HCT116 (cell line): ENCODE measurements at regions not wholly inside any gene's neighbourhood (a gene's known extent, or its start where the extent isn't known, plus 50 kb on each side); places are given as distances from the start of the nearest gene placed in this dataset.

ENCODE experiments used
- ATAC-seq: fragments of 200-7000 bp; cut with Tn5 transposase; 2 replicates; pipeline ENCODE4 v1.9.1; 2020; ENCODE audit warnings: mild to moderate bottlenecking, moderate library complexity
- BruUV-seq: library from RNA; stranded (reverse); fragments of 400-500 nt; replicated peaks from 2 replicates; lab custom pipeline; 2021; lab: Mats Ljungman, UMichigan
- CTCF ChIA-PET: fragments of 300-600 bp; sonication (Branson Sonifier 250); formaldehyde crosslinking; loops from one replicate; lab custom pipeline; 2021; ENCODE audit warnings: antibody characterized with exemption; lab: Charles Lee
- POLR2A ChIA-PET: fragments of 300-600, 350-600 bp; sonication (Branson Sonifier 250); formaldehyde crosslinking; loops from one replicate; lab custom pipeline; 2021; ENCODE audit warnings: antibody characterized with exemption; lab: Charles Lee
- RAD21 ChIA-PET, 2 experiments: fragments of 300-600 bp; sonication (Branson Sonifier 250); formaldehyde crosslinking; loops; one replicate each; lab custom pipeline; 2023; ENCODE audit warnings: low total read pairs in 2 of 2; ENCODE audit not compliant: uncharacterized antibody in 2 of 2, unreplicated experiment in 2 of 2, low non-redundant PET in 1 of 2; lab: Charles Lee
- DNase-seq: peaks from one replicate; pipeline ENCODE4 v3.0.0-alpha.2; 2010; ENCODE audit warnings: low read depth, low spot score
- H2AFZ ChIP-seq: fragments of 200-600 bp; shearing (Covaris generic), sonication (generic); 2 replicates; pipeline ENCODE4 v1.6.1; 2017; ENCODE audit warnings: low read depth, mixed run types, mixed read lengths, antibody characterized with exemption, low read length; ENCODE audit not compliant: poor library complexity, severe bottlenecking
- H3K27ac ChIP-seq: 2 replicates; pipeline ENCODE4 v1.5.1; 2012; ENCODE audit warnings: low read depth, low read length
- H3K27me3 ChIP-seq: fragments of 200-600 bp; sonication (generic); 2 replicates; pipeline ENCODE4 v1.6.1; 2016; ENCODE audit warnings: mixed run types, low read length, mixed read lengths; ENCODE audit not compliant: insufficient read depth
- H3K36me3 ChIP-seq, 2 experiments: fragments of 200-500 bp in 1 of 2; fragments of 200-600 bp in 1 of 2; sonication (Bioruptor generic) in 1 of 2; sonication (generic) in 1 of 2; 2 replicates each; pipeline versions ENCODE4 v1.5.1 to v1.6.1; 2014 to 2016; ENCODE audit warnings: low read length in 2 of 2, inconsistent platforms in 1 of 2, mixed read lengths in 1 of 2, mixed run types in 1 of 2; ENCODE audit not compliant: insufficient read depth in 2 of 2, control insufficient read depth in 1 of 2
- H3K4me1 ChIP-seq, 2 experiments: fragments of 200-600 bp in 1 of 2; sonication (generic) in 1 of 2; 2 replicates each; pipeline versions ENCODE4 v1.5.1 to v1.6.1; 2012 to 2017; ENCODE audit warnings: low read length in 2 of 2, inconsistent platforms in 1 of 2, mild to moderate bottlenecking in 1 of 2, mixed read lengths in 1 of 2, mixed run types in 1 of 2, moderate library complexity in 1 of 2; ENCODE audit not compliant: insufficient read depth in 2 of 2, control insufficient read depth in 1 of 2
- H3K4me2 ChIP-seq: fragments of 200-600 bp; sonication (generic); 2 replicates; pipeline ENCODE4 v1.6.1; 2017; ENCODE audit warnings: mixed run types, low read length, mixed read lengths
- H3K4me3 ChIP-seq, 2 experiments: fragments of 200-600 bp in 1 of 2; sonication (generic) in 1 of 2; replicated peaks in 1 of 2; 2 replicates each; pipeline ENCODE4 v1.5.1; 2011 to 2016; ENCODE audit warnings: low read length in 2 of 2, control low read depth in 1 of 2, low read depth in 1 of 2, mild to moderate bottlenecking in 1 of 2, mixed read lengths in 1 of 2, mixed run types in 1 of 2
- H3K79me2 ChIP-seq: fragments of 200-600 bp; sonication (generic); 2 replicates; pipeline ENCODE4 v1.6.1; 2017; ENCODE audit warnings: mild to moderate bottlenecking, mixed run types, low read length, moderate library complexity, mixed read lengths; ENCODE audit not compliant: insufficient read depth
- H3K9ac ChIP-seq: fragments of 200-600 bp; sonication (generic); 2 replicates; pipeline ENCODE4 v1.6.1; 2016; ENCODE audit warnings: low read length, mixed read lengths
- H3K9me2 ChIP-seq: fragments of 200-600 bp; sonication (generic), shearing (Covaris generic); 2 replicates; pipeline ENCODE4 v1.6.1; 2017; ENCODE audit warnings: mixed run types, mild to moderate bottlenecking, moderate library complexity; ENCODE audit not compliant: insufficient read depth
- H3K9me3 ChIP-seq, 2 experiments: fragments of 200-500 bp in 1 of 2; fragments of 200-600 bp in 1 of 2; sonication (Bioruptor generic) in 1 of 2; sonication (generic) in 1 of 2; 2 replicates each; pipeline ENCODE4 v1.6.1; 2014 to 2017; ENCODE audit warnings: low read length in 2 of 2, mixed read lengths in 2 of 2, inconsistent platforms in 1 of 2, low read depth in 1 of 2, mild to moderate bottlenecking in 1 of 2, mixed run types in 1 of 2, moderate library complexity in 1 of 2; ENCODE audit not compliant: control insufficient read depth in 1 of 2, insufficient read depth in 1 of 2
- H4K20me1 ChIP-seq: fragments of 200-600 bp; sonication (generic), shearing (Covaris generic); 2 replicates; pipeline ENCODE4 v1.6.1; 2017; ENCODE audit warnings: mixed run types, mild to moderate bottlenecking, moderate library complexity; ENCODE audit not compliant: insufficient read depth
- CBX3 ChIP-seq: IDR thresholded peaks from 2 replicates; pipeline ENCODE4 v1.6.1; 2012; ENCODE audit warnings: low read depth
- CEBPB ChIP-seq: IDR thresholded peaks from 2 replicates; pipeline ENCODE4 v1.6.1; 2012; ENCODE audit warnings: low read depth
- EGR1 ChIP-seq: IDR thresholded peaks from 2 replicates; pipeline ENCODE4 v1.6.1; 2012; ENCODE audit warnings: low read depth
- EZH2 ChIP-seq: fragments of 200-600 bp; sonication (generic); IDR thresholded peaks from 2 replicates; pipeline ENCODE4 v1.6.1; 2017; ENCODE audit warnings: antibody characterized with exemption, mixed run types
- EZH2phosphoT487 ChIP-seq: fragments of 200-600 bp; IDR thresholded peaks from 2 replicates; pipeline ENCODE4 v1.6.1; 2018; ENCODE audit warnings: antibody characterized with exemption, borderline replicate concordance
- FOSL1 ChIP-seq: IDR thresholded peaks from 2 replicates; pipeline ENCODE4 v1.6.1; 2012; ENCODE audit warnings: low read depth
- YY1 ChIP-seq: IDR thresholded peaks from 2 replicates; pipeline ENCODE4 v1.6.1; 2011; ENCODE audit warnings: low read length, low read depth, moderate library complexity, mild to moderate bottlenecking; ENCODE audit not compliant: insufficient replicate concordance; ENCODE audit errors: extremely low read depth
- intact Hi-C: fragments of 100-400 bp; cut with micrococcal nuclease; formaldehyde crosslinking; loops from 2 replicates; pipeline ENCODE4 v1.10.0; 2022
- TF ChIP-seq, protein P1 (sequence below): IDR thresholded peaks from 2 replicates; pipeline ENCODE4 v1.6.1; 2012; ENCODE audit warnings: low read depth
- TF ChIP-seq, protein P2 (sequence below), 3 experiments: fragments of 200-600 bp in 1 of 3; sonication (generic) in 1 of 3; IDR thresholded peaks in 2 of 3; conservative IDR thresholded peaks in 1 of 3; 2 replicates each; pipeline ENCODE4 v1.5.1; 2012 to 2017; ENCODE audit warnings: low read depth in 2 of 3, low read length in 2 of 3, antibody characterized with exemption in 1 of 3, borderline replicate concordance in 1 of 3, control low read depth in 1 of 3, mild to moderate bottlenecking in 1 of 3, mixed read lengths in 1 of 3, mixed run types in 1 of 3, moderate library complexity in 1 of 3; ENCODE audit not compliant: insufficient read depth in 1 of 3

DNA sequence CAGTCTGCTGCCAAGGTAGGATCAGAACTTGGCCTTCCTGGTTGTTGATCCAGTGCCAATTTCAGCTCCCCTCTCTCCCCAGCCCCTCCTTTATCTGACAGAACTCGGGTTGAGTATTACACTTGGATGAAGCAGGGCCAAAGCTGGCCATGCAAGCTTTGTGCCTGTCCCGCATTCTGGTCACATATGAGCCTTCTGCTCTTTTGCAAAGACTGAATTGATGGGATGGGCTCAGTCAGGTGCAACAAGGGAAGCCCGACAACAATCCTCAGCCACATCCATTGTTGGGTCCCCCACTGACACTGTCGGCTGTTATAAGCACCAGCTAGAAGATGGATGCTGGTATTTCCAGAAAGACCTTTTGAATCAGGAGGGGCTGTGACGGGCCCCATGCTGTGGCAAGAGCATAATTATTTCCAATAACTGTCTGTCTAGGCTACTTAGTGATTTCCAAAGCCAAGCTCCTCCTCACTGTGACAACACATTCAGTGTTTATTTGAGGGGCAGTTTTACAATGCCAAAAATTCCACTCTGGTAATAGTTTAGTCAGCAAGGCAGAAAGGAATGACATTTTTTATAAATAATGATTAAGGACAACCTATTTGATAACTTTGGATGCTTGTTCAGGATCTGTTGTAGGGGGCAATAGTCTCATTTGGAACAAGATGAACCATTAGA is 146.8 kb upstream of the FRMD4B start:
- POLR2A ChIA-PET, result no interaction called here
- no TSS peak for BruUV-seq
- ATAC-seq, result no peak
- RAD21 ChIA-PET, result no interaction called here
- Histone ChIP-seq H3K27me3 (peaks cover 10% of the 10 kb centered on the region; the same call in 1 of the 2 replicates), H3K27ac (no peak overlapping the region), H3K4me3 (no peak overlapping the region), H3K79me2 (no peaks in the 10 kb centered on the region), H4K20me1 (no peaks in the 10 kb centered on the region), H3K9me3 (no peaks in the 10 kb centered on the region), H3K4me1 (no peaks in the 10 kb centered on the region), H2AFZ (no peak overlapping the region), H3K9ac (no peak overlapping the region), H3K36me3 (no peaks in the 10 kb centered on the region), H3K9me2 (no peaks in the 10 kb centered on the region), H3K4me2 (no peak overlapping the region)
- CTCF ChIA-PET, result no interaction called here
- intact Hi-C loops, result no loop called here
- TF ChIP-seq EZH2phosphoT487 (no peak), CEBPB (no peak), YY1 (no peak), FOSL1 (no peak), EGR1 (no peak), EZH2 (no peak), CBX3 (no peak)
- TF ChIP-seq, protein P1, sequence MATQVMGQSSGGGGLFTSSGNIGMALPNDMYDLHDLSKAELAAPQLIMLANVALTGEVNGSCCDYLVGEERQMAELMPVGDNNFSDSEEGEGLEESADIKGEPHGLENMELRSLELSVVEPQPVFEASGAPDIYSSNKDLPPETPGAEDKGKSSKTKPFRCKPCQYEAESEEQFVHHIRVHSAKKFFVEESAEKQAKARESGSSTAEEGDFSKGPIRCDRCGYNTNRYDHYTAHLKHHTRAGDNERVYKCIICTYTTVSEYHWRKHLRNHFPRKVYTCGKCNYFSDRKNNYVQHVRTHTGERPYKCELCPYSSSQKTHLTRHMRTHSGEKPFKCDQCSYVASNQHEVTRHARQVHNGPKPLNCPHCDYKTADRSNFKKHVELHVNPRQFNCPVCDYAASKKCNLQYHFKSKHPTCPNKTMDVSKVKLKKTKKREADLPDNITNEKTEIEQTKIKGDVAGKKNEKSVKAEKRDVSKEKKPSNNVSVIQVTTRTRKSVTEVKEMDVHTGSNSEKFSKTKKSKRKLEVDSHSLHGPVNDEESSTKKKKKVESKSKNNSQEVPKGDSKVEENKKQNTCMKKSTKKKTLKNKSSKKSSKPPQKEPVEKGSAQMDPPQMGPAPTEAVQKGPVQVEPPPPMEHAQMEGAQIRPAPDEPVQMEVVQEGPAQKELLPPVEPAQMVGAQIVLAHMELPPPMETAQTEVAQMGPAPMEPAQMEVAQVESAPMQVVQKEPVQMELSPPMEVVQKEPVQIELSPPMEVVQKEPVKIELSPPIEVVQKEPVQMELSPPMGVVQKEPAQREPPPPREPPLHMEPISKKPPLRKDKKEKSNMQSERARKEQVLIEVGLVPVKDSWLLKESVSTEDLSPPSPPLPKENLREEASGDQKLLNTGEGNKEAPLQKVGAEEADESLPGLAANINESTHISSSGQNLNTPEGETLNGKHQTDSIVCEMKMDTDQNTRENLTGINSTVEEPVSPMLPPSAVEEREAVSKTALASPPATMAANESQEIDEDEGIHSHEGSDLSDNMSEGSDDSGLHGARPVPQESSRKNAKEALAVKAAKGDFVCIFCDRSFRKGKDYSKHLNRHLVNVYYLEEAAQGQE, result no peak
- TF ChIP-seq, protein P2, sequence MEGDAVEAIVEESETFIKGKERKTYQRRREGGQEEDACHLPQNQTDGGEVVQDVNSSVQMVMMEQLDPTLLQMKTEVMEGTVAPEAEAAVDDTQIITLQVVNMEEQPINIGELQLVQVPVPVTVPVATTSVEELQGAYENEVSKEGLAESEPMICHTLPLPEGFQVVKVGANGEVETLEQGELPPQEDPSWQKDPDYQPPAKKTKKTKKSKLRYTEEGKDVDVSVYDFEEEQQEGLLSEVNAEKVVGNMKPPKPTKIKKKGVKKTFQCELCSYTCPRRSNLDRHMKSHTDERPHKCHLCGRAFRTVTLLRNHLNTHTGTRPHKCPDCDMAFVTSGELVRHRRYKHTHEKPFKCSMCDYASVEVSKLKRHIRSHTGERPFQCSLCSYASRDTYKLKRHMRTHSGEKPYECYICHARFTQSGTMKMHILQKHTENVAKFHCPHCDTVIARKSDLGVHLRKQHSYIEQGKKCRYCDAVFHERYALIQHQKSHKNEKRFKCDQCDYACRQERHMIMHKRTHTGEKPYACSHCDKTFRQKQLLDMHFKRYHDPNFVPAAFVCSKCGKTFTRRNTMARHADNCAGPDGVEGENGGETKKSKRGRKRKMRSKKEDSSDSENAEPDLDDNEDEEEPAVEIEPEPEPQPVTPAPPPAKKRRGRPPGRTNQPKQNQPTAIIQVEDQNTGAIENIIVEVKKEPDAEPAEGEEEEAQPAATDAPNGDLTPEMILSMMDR (IDR thresholded peaks at IDR 0.05 in 2 of 3, conservative IDR thresholded peaks at IDR 0.05 in 1 of 3; ENCODE audit: borderline replicate concordance in 1 of 3, insufficient read depth in 1 of 3, low read depth in 2 of 3, low read length in 2 of 3), result no peak
- no peak for DNase-seq
